HCT116 (cell line): ENCODE measurements at regions not wholly inside any gene's neighbourhood (a gene's known extent, or its start where the extent isn't known, plus 50 kb on each side); places are given as distances from the start of the nearest gene placed in this dataset.

Experiments used
- ATAC-seq: fragments of 200-7000 bp; cut with Tn5 transposase; 2 replicates; pipeline ENCODE4 v1.9.1; 2020; ENCODE audit warnings: mild to moderate bottlenecking, moderate library complexity
- BruUV-seq: library from RNA; stranded (reverse); fragments of 400-500 nt; replicated peaks from 2 replicates; lab custom pipeline; 2021; lab: Mats Ljungman, UMichigan
- CTCF ChIA-PET: fragments of 300-600 bp; sonication (Branson Sonifier 250); formaldehyde crosslinking; loops from one replicate; lab custom pipeline; 2021; ENCODE audit warnings: antibody characterized with exemption; lab: Charles Lee
- POLR2A ChIA-PET: fragments of 300-600, 350-600 bp; sonication (Branson Sonifier 250); formaldehyde crosslinking; loops from one replicate; lab custom pipeline; 2021; ENCODE audit warnings: antibody characterized with exemption; lab: Charles Lee
- RAD21 ChIA-PET, 2 experiments: fragments of 300-600 bp; sonication (Branson Sonifier 250); formaldehyde crosslinking; loops; one replicate each; lab custom pipeline; 2023; ENCODE audit warnings: low total read pairs in 2 of 2; ENCODE audit not compliant: uncharacterized antibody in 2 of 2, unreplicated experiment in 2 of 2, low non-redundant PET in 1 of 2; lab: Charles Lee
- DNase-seq: peaks from one replicate; pipeline ENCODE4 v3.0.0-alpha.2; 2010; ENCODE audit warnings: low read depth, low spot score
- H2AFZ ChIP-seq: fragments of 200-600 bp; shearing (Covaris generic), sonication (generic); 2 replicates; pipeline ENCODE4 v1.6.1; 2017; ENCODE audit warnings: low read depth, mixed run types, mixed read lengths, antibody characterized with exemption, low read length; ENCODE audit not compliant: poor library complexity, severe bottlenecking
- H3K27ac ChIP-seq: 2 replicates; pipeline ENCODE4 v1.5.1; 2012; ENCODE audit warnings: low read depth, low read length
- H3K27me3 ChIP-seq: fragments of 200-600 bp; sonication (generic); 2 replicates; pipeline ENCODE4 v1.6.1; 2016; ENCODE audit warnings: mixed run types, low read length, mixed read lengths; ENCODE audit not compliant: insufficient read depth
- H3K36me3 ChIP-seq, 2 experiments: fragments of 200-500 bp in 1 of 2; fragments of 200-600 bp in 1 of 2; sonication (Bioruptor generic) in 1 of 2; sonication (generic) in 1 of 2; 2 replicates each; pipeline versions ENCODE4 v1.5.1 to v1.6.1; 2014 to 2016; ENCODE audit warnings: low read length in 2 of 2, inconsistent platforms in 1 of 2, mixed read lengths in 1 of 2, mixed run types in 1 of 2; ENCODE audit not compliant: insufficient read depth in 2 of 2, control insufficient read depth in 1 of 2
- H3K4me1 ChIP-seq, 2 experiments: fragments of 200-600 bp in 1 of 2; sonication (generic) in 1 of 2; 2 replicates each; pipeline versions ENCODE4 v1.5.1 to v1.6.1; 2012 to 2017; ENCODE audit warnings: low read length in 2 of 2, inconsistent platforms in 1 of 2, mild to moderate bottlenecking in 1 of 2, mixed read lengths in 1 of 2, mixed run types in 1 of 2, moderate library complexity in 1 of 2; ENCODE audit not compliant: insufficient read depth in 2 of 2, control insufficient read depth in 1 of 2
- H3K4me2 ChIP-seq: fragments of 200-600 bp; sonication (generic); 2 replicates; pipeline ENCODE4 v1.6.1; 2017; ENCODE audit warnings: mixed run types, low read length, mixed read lengths
- H3K4me3 ChIP-seq, 2 experiments: fragments of 200-600 bp in 1 of 2; sonication (generic) in 1 of 2; replicated peaks in 1 of 2; 2 replicates each; pipeline ENCODE4 v1.5.1; 2011 to 2016; ENCODE audit warnings: low read length in 2 of 2, control low read depth in 1 of 2, low read depth in 1 of 2, mild to moderate bottlenecking in 1 of 2, mixed read lengths in 1 of 2, mixed run types in 1 of 2
- H3K79me2 ChIP-seq: fragments of 200-600 bp; sonication (generic); 2 replicates; pipeline ENCODE4 v1.6.1; 2017; ENCODE audit warnings: mild to moderate bottlenecking, mixed run types, low read length, moderate library complexity, mixed read lengths; ENCODE audit not compliant: insufficient read depth
- H3K9ac ChIP-seq: fragments of 200-600 bp; sonication (generic); 2 replicates; pipeline ENCODE4 v1.6.1; 2016; ENCODE audit warnings: low read length, mixed read lengths
- H3K9me2 ChIP-seq: fragments of 200-600 bp; sonication (generic), shearing (Covaris generic); 2 replicates; pipeline ENCODE4 v1.6.1; 2017; ENCODE audit warnings: mixed run types, mild to moderate bottlenecking, moderate library complexity; ENCODE audit not compliant: insufficient read depth
- H3K9me3 ChIP-seq, 2 experiments: fragments of 200-500 bp in 1 of 2; fragments of 200-600 bp in 1 of 2; sonication (Bioruptor generic) in 1 of 2; sonication (generic) in 1 of 2; 2 replicates each; pipeline ENCODE4 v1.6.1; 2014 to 2017; ENCODE audit warnings: low read length in 2 of 2, mixed read lengths in 2 of 2, inconsistent platforms in 1 of 2, low read depth in 1 of 2, mild to moderate bottlenecking in 1 of 2, mixed run types in 1 of 2, moderate library complexity in 1 of 2; ENCODE audit not compliant: control insufficient read depth in 1 of 2, insufficient read depth in 1 of 2
- H4K20me1 ChIP-seq: fragments of 200-600 bp; sonication (generic), shearing (Covaris generic); 2 replicates; pipeline ENCODE4 v1.6.1; 2017; ENCODE audit warnings: mixed run types, mild to moderate bottlenecking, moderate library complexity; ENCODE audit not compliant: insufficient read depth
- CBX3 ChIP-seq: IDR thresholded peaks from 2 replicates; pipeline ENCODE4 v1.6.1; 2012; ENCODE audit warnings: low read depth
- CEBPB ChIP-seq: IDR thresholded peaks from 2 replicates; pipeline ENCODE4 v1.6.1; 2012; ENCODE audit warnings: low read depth
- EGR1 ChIP-seq: IDR thresholded peaks from 2 replicates; pipeline ENCODE4 v1.6.1; 2012; ENCODE audit warnings: low read depth
- EZH2phosphoT487 ChIP-seq: fragments of 200-600 bp; IDR thresholded peaks from 2 replicates; pipeline ENCODE4 v1.6.1; 2018; ENCODE audit warnings: antibody characterized with exemption, borderline replicate concordance
- FOSL1 ChIP-seq: IDR thresholded peaks from 2 replicates; pipeline ENCODE4 v1.6.1; 2012; ENCODE audit warnings: low read depth
- JUND ChIP-seq: IDR thresholded peaks from 2 replicates; pipeline ENCODE4 v1.6.1; 2012
- POLR2A ChIP-seq: IDR thresholded peaks from 2 replicates; pipeline ENCODE4 v1.7.0; 2011; ENCODE audit warnings: borderline replicate concordance; ENCODE audit not compliant: insufficient read depth, insufficient read length; ENCODE audit errors: extremely low read depth
- POLR2AphosphoS5 ChIP-seq: IDR thresholded peaks from 2 replicates; pipeline ENCODE4 v1.6.1; 2011; ENCODE audit warnings: mild to moderate bottlenecking, low read depth, low read length, moderate library complexity
- RAD21 ChIP-seq: IDR thresholded peaks from 2 replicates; pipeline ENCODE4 v1.6.1; 2012; ENCODE audit warnings: low read depth, mild to moderate bottlenecking
- SIN3A ChIP-seq: IDR thresholded peaks from 2 replicates; pipeline ENCODE4 v1.6.1; 2012; ENCODE audit warnings: low read depth
- ZNF274 ChIP-seq: fragments of 200-500 bp; sonication (Bioruptor generic); IDR thresholded peaks from 2 replicates; pipeline ENCODE4 v1.6.1; 2014; ENCODE audit warnings: mild to moderate bottlenecking, low read depth, low read length, inconsistent platforms
- intact Hi-C: fragments of 100-400 bp; cut with micrococcal nuclease; formaldehyde crosslinking; loops from 2 replicates; pipeline ENCODE4 v1.10.0; 2022
- TF ChIP-seq, protein P1 (sequence below): IDR thresholded peaks from 2 replicates; pipeline ENCODE4 v1.6.1; 2011; ENCODE audit warnings: mild to moderate bottlenecking, low read length, moderate library complexity; ENCODE audit not compliant: insufficient replicate concordance; ENCODE audit errors: extremely low read depth
- TF ChIP-seq, protein P2 (sequence below), 3 experiments: fragments of 200-600 bp in 1 of 3; sonication (generic) in 1 of 3; IDR thresholded peaks in 2 of 3; conservative IDR thresholded peaks in 1 of 3; 2 replicates each; pipeline ENCODE4 v1.5.1; 2012 to 2017; ENCODE audit warnings: low read depth in 2 of 3, low read length in 2 of 3, antibody characterized with exemption in 1 of 3, borderline replicate concordance in 1 of 3, control low read depth in 1 of 3, mild to moderate bottlenecking in 1 of 3, mixed read lengths in 1 of 3, mixed run types in 1 of 3, moderate library complexity in 1 of 3; ENCODE audit not compliant: insufficient read depth in 1 of 3
- TF ChIP-seq, protein P3 (sequence below): IDR thresholded peaks from 2 replicates; pipeline ENCODE4 v1.6.1; 2012
- TF ChIP-seq, protein P4 (sequence below): IDR thresholded peaks from 2 replicates; pipeline ENCODE4 v1.6.1; 2012

DNA sequence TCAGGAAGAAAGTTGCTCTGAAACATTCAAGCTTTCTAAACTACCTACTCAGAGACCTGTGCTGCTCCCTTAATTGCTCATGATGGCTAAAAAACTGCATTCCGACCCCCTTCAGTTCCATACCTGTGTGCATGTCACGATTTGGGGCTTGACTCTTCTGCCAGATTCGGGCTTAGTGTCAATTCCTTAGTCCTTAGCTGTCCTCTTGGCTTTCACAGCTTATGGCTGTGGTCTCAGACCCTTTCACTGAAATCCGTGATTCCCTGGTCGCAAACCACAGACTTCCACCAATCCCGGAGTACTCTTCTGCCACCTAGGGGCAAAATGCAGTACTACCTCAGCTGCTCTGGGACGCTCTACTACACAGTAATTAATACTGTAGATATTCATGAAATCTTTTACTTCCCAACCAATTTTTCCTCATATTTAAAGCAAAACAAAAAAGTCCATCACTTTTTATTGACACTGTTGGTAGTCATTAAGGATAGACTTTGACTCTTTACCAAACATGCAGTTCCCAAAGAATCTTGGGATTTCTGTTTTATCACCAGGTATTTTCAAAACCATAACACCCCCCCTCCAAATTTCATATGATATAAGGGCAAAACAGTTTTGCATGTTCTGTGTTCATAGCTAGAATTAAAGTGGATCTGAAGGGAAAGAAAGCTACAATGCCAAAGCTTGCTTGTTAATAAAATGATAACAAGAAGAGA, 617.4 kb downstream of the SLCO4C1 start:
- peak overlapping the region; percentile 68 for H3K4me2 ChIP-seq
- H3K36me3 ChIP-seq: no peaks in the 10 kb centered on the region
- H2AFZ ChIP-seq: peak overlapping the region; percentile 99
- ATAC-seq: peak; percentile 98
- H3K4me3 ChIP-seq: peak overlapping the region in 1 of 2 experiments; percentile 34; a peak in 2 of 4 replicates
- no peaks in the 10 kb centered on the region for H3K9me2 ChIP-seq
- no peaks in the 10 kb centered on the region for H3K79me2 ChIP-seq
- no TSS peak for BruUV-seq
- TF ChIP-seq FOSL1 (no peak), ZNF274 (no peak), EZH2phosphoT487 (no peak), CEBPB (no peak), POLR2AphosphoS5 (no peak), EGR1 (no peak), SIN3A (no peak), POLR2A (no peak), JUND (no peak), CBX3 (no peak), RAD21 (peak; percentile 79)
- TF ChIP-seq, protein P1, sequence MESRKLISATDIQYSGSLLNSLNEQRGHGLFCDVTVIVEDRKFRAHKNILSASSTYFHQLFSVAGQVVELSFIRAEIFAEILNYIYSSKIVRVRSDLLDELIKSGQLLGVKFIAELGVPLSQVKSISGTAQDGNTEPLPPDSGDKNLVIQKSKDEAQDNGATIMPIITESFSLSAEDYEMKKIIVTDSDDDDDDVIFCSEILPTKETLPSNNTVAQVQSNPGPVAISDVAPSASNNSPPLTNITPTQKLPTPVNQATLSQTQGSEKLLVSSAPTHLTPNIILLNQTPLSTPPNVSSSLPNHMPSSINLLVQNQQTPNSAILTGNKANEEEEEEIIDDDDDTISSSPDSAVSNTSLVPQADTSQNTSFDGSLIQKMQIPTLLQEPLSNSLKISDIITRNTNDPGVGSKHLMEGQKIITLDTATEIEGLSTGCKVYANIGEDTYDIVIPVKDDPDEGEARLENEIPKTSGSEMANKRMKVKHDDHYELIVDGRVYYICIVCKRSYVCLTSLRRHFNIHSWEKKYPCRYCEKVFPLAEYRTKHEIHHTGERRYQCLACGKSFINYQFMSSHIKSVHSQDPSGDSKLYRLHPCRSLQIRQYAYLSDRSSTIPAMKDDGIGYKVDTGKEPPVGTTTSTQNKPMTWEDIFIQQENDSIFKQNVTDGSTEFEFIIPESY: no peak
- TF ChIP-seq, protein P2, sequence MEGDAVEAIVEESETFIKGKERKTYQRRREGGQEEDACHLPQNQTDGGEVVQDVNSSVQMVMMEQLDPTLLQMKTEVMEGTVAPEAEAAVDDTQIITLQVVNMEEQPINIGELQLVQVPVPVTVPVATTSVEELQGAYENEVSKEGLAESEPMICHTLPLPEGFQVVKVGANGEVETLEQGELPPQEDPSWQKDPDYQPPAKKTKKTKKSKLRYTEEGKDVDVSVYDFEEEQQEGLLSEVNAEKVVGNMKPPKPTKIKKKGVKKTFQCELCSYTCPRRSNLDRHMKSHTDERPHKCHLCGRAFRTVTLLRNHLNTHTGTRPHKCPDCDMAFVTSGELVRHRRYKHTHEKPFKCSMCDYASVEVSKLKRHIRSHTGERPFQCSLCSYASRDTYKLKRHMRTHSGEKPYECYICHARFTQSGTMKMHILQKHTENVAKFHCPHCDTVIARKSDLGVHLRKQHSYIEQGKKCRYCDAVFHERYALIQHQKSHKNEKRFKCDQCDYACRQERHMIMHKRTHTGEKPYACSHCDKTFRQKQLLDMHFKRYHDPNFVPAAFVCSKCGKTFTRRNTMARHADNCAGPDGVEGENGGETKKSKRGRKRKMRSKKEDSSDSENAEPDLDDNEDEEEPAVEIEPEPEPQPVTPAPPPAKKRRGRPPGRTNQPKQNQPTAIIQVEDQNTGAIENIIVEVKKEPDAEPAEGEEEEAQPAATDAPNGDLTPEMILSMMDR (IDR thresholded peaks at IDR 0.05 in 2 of 3, conservative IDR thresholded peaks at IDR 0.05 in 1 of 3; ENCODE audit: borderline replicate concordance in 1 of 3, insufficient read depth in 1 of 3, low read depth in 2 of 3, low read length in 2 of 3): peak; percentile 36 to 96 (median 88); a peak in 5 of 6 replicates
- TF ChIP-seq, protein P3, sequence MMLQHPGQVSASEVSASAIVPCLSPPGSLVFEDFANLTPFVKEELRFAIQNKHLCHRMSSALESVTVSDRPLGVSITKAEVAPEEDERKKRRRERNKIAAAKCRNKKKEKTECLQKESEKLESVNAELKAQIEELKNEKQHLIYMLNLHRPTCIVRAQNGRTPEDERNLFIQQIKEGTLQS: no peak
- TF ChIP-seq, protein P4, sequence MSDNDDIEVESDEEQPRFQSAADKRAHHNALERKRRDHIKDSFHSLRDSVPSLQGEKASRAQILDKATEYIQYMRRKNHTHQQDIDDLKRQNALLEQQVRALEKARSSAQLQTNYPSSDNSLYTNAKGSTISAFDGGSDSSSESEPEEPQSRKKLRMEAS: no peak
- TF ChIP-seq, all 23 proteins: peak for 2
- Histone ChIP-seq H4K20me1 (no peaks in the 10 kb centered on the region), H3K4me1 (peaks cover 0 to 5% of the 10 kb centered on the region in 2 experiments; a peak in 1 of 4 replicates), H3K9ac (no peak overlapping the region), H3K27me3 (no peaks in the 10 kb centered on the region), H3K27ac (no peak overlapping the region), H3K9me3 (no peaks in the 10 kb centered on the region)
- ChIA-PET CTCF (interaction anchor here (0.7 to 1.5 kb wide), 13 partner anchors 8 to 1248 kb away, joined by 3 to 7 read pairs (median 3); no protein-coding TSS in a partner anchor), RAD21 (interaction anchor here in 1 of 2 experiments (0.6 kb wide), 1 partner anchor 634 kb away, joined by 3 read pairs; no protein-coding TSS in a partner anchor), POLR2A (no interaction called here)
- peak; percentile 59 for DNase-seq
- intact Hi-C loops: loop anchor here (5.0 kb wide), 1 partner anchor 901 kb away; no protein-coding TSS in a partner anchor
